Stomach smooth muscle (tissue), 2 donors: ENCODE measurements at regions not wholly inside any gene's neighbourhood (a gene's known extent, or its start where the extent isn't known, plus 50 kb on each side); places are given as distances from the start of the nearest gene placed in this dataset.

Source experiments
- H3K27ac ChIP-seq: one replicate; pipeline ENCODE4 v1.7.0; 2013; ENCODE audit warnings: mild to moderate bottlenecking, low read length, inconsistent platforms
- H3K27me3 ChIP-seq, 2 donors: one replicate each; pipeline ENCODE4 v1.7.0; 2013; ENCODE audit warnings: low read length in 2 of 2; ENCODE audit not compliant: insufficient read depth in 2 of 2, control insufficient read depth in 1 of 2
- H3K36me3 ChIP-seq, 2 donors: one replicate each; pipeline ENCODE4 v1.7.0; 2013; ENCODE audit warnings: low read length in 2 of 2; ENCODE audit not compliant: control insufficient read depth in 2 of 2, insufficient read depth in 2 of 2
- H3K4me1 ChIP-seq: one replicate; pipeline ENCODE4 v1.7.0; 2013; ENCODE audit warnings: low read length; ENCODE audit not compliant: control insufficient read depth, insufficient read depth
- H3K4me3 ChIP-seq, 2 donors: one replicate each; pipeline ENCODE4 v1.7.0; 2013; ENCODE audit warnings: low read length in 2 of 2
- H3K9ac ChIP-seq, 2 donors: one replicate each; pipeline ENCODE4 v1.7.0; 2013; ENCODE audit warnings: low read length in 2 of 2, mild to moderate bottlenecking in 1 of 2
- H3K9me3 ChIP-seq, 2 donors: one replicate each; pipeline ENCODE4 v1.7.0; 2013; ENCODE audit warnings: low read length in 2 of 2; ENCODE audit not compliant: control insufficient read depth in 2 of 2
- donor health status: healthy.
- donor health status: Pancreatic carcinoma.

GRCh38 chr6:37105148-37106050 lies 64.6 kb upstream of the PIM1 start:
- H3K4me1 ChIP-seq = peaks cover 20% of the 10 kb centered on the region
- no peaks in the 10 kb centered on the region for H3K36me3 ChIP-seq
- no peak overlapping the region for H3K27ac ChIP-seq

GRCh38 chr6:37106051-37106363 lies 63.9 kb upstream of the PIM1 start:
- Histone ChIP-seq H3K4me3 (no peak overlapping the region), H3K36me3 (no peaks in the 10 kb centered on the region), H3K9ac (no peak overlapping the region), H3K27ac (no peak overlapping the region), H3K27me3 (no peaks in the 10 kb centered on the region), H3K9me3 (no peaks in the 10 kb centered on the region), H3K4me1 (peaks cover 20% of the 10 kb centered on the region)

More at GRCh38 chr6:37105148-37106050, 64.6 kb upstream of the PIM1 start:
- Histone ChIP-seq H3K27me3 (no peaks in the 10 kb centered on the region), H3K4me3 (no peak overlapping the region), H3K9me3 (no peaks in the 10 kb centered on the region), H3K9ac (no peak overlapping the region)

- peaks cover 20% of the 10 kb centered on the region for H3K4me1 ChIP-seq
- no peaks in the 10 kb centered on the region for H3K27me3 ChIP-seq
- no peak overlapping the region for H3K4me3 ChIP-seq
- H3K9ac ChIP-seq = no peak overlapping the region
- H3K36me3 ChIP-seq = no peaks in the 10 kb centered on the region
- no peak overlapping the region for H3K27ac ChIP-seq
- no peaks in the 10 kb centered on the region for H3K9me3 ChIP-seq
Measured at GRCh38 chr6:37106554-37106953, 63.4 kb upstream of the PIM1 start.

- Histone ChIP-seq H3K27ac (no peak overlapping the region), H3K4me3 (no peak overlapping the region), H3K4me1 (peaks cover 17% of the 10 kb centered on the region), H3K36me3 (no peaks in the 10 kb centered on the region), H3K9me3 (no peaks in the 10 kb centered on the region), H3K9ac (no peak overlapping the region), H3K27me3 (no peaks in the 10 kb centered on the region)
Measured at GRCh38 chr6:37106982-37107491, 62.9 kb upstream of the PIM1 start.

GRCh38 chr6:37109714-37110499 lies 60.0 kb upstream of the PIM1 start:
- Histone ChIP-seq H3K27me3 (no peaks in the 10 kb centered on the region), H3K9ac (no peak overlapping the region), H3K4me1 (peaks cover 2% of the 10 kb centered on the region), H3K36me3 (no peaks in the 10 kb centered on the region), H3K4me3 (no peak overlapping the region), H3K27ac (no peak overlapping the region), H3K9me3 (no peaks in the 10 kb centered on the region)

- Histone ChIP-seq H3K9ac (no peak overlapping the region), H3K27ac (no peak overlapping the region)
Measured at GRCh38 chr6:37110500-37111461, 59.2 kb upstream of the PIM1 start.

GRCh38 chr6:37113976-37114375 lies 56.0 kb upstream of the PIM1 start:
- H3K4me3 ChIP-seq = no peak overlapping the region
- H3K36me3 ChIP-seq = no peaks in the 10 kb centered on the region
- no peak overlapping the region for H3K27ac ChIP-seq

More at GRCh38 chr6:37110500-37111461, 59.2 kb upstream of the PIM1 start:
- H3K36me3 ChIP-seq = no peaks in the 10 kb centered on the region
- H3K9me3 ChIP-seq = no peaks in the 10 kb centered on the region
- H3K4me1 ChIP-seq = peaks cover 2% of the 10 kb centered on the region
- no peak overlapping the region for H3K4me3 ChIP-seq
- no peaks in the 10 kb centered on the region for H3K27me3 ChIP-seq

GRCh38 chr6:37114612-37115011 lies 55.3 kb upstream of the PIM1 start:
- no peak overlapping the region for H3K9ac ChIP-seq
- peaks cover 2% of the 10 kb centered on the region for H3K4me1 ChIP-seq
- H3K27ac ChIP-seq = no peak overlapping the region
- H3K4me3 ChIP-seq = no peak overlapping the region
- no peaks in the 10 kb centered on the region for H3K9me3 ChIP-seq
- no peaks in the 10 kb centered on the region for H3K27me3 ChIP-seq
- no peaks in the 10 kb centered on the region for H3K36me3 ChIP-seq

More at GRCh38 chr6:37113976-37114375, 56.0 kb upstream of the PIM1 start:
- H3K9me3 ChIP-seq = no peaks in the 10 kb centered on the region
- peaks cover 2% of the 10 kb centered on the region for H3K4me1 ChIP-seq
- H3K27me3 ChIP-seq = no peaks in the 10 kb centered on the region
- no peak overlapping the region for H3K9ac ChIP-seq

GRCh38 chr6:37115236-37115895 lies 54.6 kb upstream of the PIM1 start:
- Histone ChIP-seq H3K4me1 (no peaks in the 10 kb centered on the region), H3K9ac (no peak overlapping the region), H3K9me3 (no peaks in the 10 kb centered on the region), H3K4me3 (no peak overlapping the region), H3K27ac (no peak overlapping the region), H3K36me3 (no peaks in the 10 kb centered on the region), H3K27me3 (no peaks in the 10 kb centered on the region)

GRCh38 chr6:37116326-37116725 lies 53.6 kb upstream of the PIM1 start:
- Histone ChIP-seq H3K36me3 (no peaks in the 10 kb centered on the region), H3K4me3 (no peak overlapping the region), H3K9ac (no peak overlapping the region), H3K27ac (no peak overlapping the region), H3K4me1 (no peaks in the 10 kb centered on the region), H3K27me3 (no peaks in the 10 kb centered on the region), H3K9me3 (no peaks in the 10 kb centered on the region)
